HT1080 (cell line): ENCODE measurements at regions not wholly inside any gene's neighbourhood (a gene's known extent, or its start where the extent isn't known, plus 50 kb on each side); places are given as distances from the start of the nearest gene placed in this dataset.
"Not testable (repeated sequence)": the region's sequence is repeated elsewhere in the genome, so short reads cannot be mapped to it uniquely, and the experiment has no call there.

Experiments
- DNase-seq: peaks from one replicate; pipeline ENCODE4 v3.0.0-alpha.2; 2015; ENCODE audit warnings: low read depth

DNA sequence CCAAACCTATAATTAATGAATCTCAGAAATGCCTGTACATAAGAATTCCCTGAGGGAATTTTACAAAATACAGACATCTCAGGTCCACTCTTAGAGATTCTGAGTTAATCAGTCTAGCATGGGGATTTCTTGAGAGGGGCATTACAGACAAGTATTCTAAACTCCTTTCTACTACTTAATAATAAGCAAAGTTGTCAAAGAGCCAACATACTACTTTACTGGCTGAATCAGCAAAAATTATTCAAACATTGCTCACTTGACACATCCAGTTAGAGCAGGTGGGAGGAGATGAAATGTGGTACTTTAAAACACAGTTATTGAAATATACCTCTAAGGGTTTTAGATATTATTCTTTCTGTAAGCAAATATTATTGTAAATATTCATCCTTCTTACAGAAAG is 1164.7 kb downstream of the CDY2B start:
- no peak for DNase-seq

DNA sequence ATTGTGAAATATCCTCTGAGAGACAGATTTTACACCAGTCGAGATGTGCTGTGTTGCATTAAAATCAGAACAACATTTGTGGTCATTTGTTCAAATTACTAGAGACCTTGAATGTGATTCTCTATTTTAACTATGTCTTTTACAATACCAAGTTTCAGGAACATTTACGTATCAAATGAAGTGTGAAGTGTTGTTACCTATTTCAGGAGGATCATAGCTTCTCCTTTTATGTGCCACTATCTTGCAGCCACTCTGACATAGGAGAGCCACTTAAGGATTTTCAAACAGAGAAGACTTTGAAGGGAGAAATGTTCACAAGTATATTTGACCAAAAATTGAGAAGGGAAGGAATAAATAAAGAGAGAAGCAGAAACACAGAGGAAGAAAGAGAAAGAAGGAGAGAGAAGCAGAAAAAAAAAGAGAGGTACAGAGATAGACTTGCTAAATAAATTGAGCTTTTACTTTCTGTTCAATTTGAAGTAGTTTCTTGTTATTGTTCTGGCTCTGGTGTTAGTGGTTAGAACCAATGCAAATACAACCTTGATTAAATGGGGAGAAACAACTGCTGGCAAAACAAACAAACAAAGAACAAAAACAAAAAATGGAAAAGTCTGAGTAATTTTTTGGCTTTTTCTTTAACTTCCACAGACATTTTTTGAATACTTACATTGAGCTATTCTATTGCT is 1206.8 kb downstream of the CDY2B start:
- no peak for DNase-seq

DNA sequence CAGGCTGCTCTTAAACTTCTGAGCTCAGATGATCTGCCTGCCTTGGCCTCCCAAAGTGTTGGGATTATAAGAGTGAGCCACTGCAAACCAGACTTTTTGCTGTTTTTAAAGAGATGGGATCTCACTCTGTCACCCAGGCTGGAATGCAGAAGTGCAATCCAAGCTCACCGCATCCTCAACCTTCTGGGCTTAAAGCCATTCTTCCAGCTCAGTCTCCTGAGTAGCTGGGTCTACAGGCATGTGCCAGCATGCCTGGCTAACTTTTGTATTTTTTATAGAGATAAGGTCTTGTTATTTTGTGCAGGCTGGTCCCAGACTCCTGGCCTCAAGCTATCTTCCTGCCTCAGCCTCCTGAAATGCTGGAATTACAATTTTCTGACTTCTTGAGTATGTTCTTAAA is 1211.6 kb downstream of the CDY2B start:
- peak; percentile 50 for DNase-seq

- DNase-seq, result no peak
These were observed 1217.3 kb downstream of the CDY2B start for GRCh38 chrY:16662741-16663140.

- no peak for DNase-seq
These were observed 1220.7 kb downstream of the CDY2B start for GRCh38 chrY:16659340-16659739.

GRCh38 chrY:16653971-16654370 is 1226.0 kb downstream of the CDY2B start:
- peak; percentile 62 for DNase-seq

- no peak for DNase-seq
These were observed 1234.0 kb downstream of the CDY2B start for GRCh38 chrY:16645991-16646390.

- DNase-seq, result no peak
These were observed 1234.6 kb downstream of the CDY2B start for GRCh38 chrY:16645449-16645848.

DNA sequence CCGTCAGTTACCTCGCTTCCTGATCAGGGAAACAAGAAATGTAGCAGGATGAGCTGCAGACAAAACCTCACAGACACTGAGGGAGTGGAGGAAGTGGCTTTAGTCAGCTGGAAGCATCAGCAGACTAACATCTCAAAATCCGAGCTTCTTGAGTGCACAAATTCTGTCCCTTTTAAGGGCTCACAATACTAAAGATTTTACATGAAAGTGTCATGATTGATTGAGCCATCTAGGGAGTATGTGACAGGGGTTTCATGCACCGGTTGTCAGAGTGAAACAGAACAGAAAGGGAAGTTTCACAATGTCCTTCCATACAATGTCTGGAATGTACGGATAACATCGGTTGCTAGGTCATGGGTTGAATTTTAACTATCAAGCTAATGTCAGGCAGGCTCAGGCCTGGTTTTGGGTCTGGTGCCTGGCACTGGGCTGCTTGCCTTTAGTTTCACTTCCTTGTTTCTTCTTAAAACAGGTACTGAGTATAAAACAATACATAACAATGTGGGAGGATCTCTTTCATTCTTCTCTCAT is 1235.7 kb downstream of the CDY2B start:
- DNase-seq, result no peak

GRCh38 chrY:16639777-16640176 is 1240.2 kb downstream of the CDY2B start:
- DNase-seq, result no peak

DNA sequence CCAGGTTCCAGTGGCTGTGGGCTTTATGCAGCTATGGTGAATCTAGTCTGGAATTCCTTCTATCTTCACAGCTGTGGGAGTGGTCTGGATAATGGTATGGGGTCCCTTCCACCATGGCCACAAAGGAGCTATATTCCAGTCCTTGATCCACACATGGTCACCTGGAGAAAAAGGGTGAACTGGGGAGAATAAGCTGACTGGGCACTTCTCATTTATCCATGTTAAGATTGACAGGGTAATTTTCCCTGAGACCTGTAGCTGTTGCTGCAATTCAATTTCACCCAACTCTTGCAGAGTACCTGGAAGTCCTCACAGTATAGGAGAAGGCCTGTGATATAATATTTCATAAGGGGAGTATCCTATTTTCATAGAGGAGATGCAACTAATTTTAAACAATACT is 1241.3 kb downstream of the CDY2B start:
- DNase-seq, result not testable (repeated sequence)

DNA sequence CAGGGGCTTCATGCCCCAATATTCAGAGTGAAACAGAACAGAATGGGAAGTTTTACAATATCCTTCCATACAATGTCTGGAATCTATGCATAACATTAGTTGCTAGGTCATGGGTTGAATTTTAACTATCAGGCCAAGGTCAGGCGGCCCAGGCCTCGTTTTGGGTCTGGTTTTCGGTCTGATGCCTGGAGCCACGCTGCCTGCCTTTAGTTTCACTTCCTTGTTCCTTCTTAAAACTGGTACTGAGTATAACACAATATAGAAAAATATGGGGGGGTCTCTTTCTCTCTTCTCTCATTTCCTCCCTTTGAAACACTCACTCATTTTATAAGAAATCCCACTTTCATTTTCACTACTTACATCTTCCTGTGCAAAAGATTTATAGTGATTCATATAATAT is 1243.8 kb downstream of the CDY2B start:
- no peak for DNase-seq

- DNase-seq, result no peak
These were observed 1250.9 kb downstream of the CDY2B start for GRCh38 chrY:16629146-16629545.

GRCh38 chrY:16627122-16627521 is 1252.9 kb downstream of the CDY2B start:
- no peak for DNase-seq

DNA sequence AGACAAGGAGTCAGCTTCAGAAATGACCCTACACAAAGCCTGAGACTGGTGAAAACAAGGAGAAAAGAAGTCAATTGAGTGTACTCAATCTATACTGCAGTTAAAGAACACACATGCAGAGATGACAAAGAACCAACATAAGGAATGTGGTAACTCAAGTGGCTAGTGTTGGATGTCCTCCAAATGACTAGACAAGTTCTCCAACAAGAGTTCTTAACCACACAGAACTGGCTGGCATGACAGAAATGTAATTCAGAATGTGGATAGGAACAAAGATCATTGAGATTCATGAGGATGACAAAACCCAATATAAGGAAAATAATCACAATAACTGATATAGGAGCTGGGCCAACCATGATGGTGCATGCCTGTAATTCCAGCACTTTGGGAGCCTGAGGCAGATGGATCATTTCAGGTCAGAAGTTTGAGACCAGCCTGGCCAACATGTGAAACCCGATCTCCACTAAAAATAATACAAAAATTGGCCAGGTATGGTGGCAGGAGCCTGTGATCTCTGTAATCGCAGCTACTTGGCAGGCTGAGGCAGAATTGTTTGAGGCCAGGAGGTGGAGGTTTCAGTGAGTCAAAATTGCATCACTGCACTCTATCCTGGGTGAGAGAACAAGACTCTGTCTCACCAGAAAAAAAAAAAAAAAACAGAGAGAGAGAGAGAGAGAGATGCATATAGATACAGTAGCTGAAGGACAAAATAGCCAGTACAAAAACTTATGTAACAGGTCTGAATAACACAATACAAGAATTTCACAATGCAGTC is 1263.6 kb downstream of the CDY2B start:
- peak; percentile 39 for DNase-seq

DNA sequence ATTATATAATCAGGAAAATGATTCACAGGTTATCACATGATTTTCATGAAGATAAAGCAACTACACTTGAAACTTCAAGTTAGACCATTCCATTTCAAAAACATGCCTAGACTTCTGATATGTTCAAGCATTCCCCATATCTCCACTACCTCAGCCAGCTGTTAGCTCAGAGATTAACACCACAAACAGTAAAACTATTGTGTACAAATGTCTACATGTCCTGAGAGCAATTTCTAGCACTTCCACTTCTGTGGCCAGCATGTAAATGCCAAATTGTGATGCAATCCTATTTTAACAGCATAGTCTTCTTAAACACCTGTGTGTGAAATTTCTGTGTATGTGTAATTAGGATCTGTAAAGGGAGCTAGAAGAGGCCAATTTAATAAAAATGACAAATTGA is 1271.3 kb downstream of the CDY2B start:
- no peak for DNase-seq

- no peak for DNase-seq
These were observed 1277.9 kb downstream of the CDY2B start for GRCh38 chrY:16602146-16602545.

DNA sequence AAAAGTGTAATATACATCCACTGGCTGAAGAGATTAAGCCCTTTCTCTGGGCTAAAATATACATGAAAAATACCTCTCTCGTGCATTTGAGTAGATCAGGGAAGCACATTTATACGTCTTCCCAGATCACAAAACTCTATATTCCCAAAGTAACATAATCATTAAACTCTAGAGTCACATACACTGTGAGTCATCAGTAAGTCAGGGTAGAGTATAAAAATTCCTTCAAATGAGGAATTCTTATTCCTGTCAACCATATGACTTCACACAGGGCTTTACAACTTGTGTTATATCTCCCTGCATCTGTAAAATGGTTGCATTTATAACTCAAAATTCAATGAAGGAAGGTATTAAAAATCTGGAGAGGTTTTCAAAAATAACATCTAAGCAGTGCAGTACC is 1278.4 kb downstream of the CDY2B start:
- no peak for DNase-seq

GRCh38 chrY:16572061-16572460 is 1308.0 kb downstream of the CDY2B start:
- no peak for DNase-seq

- peak; percentile 45 for DNase-seq
These were observed 1317.5 kb downstream of the CDY2B start for GRCh38 chrY:16562491-16562890.

DNA sequence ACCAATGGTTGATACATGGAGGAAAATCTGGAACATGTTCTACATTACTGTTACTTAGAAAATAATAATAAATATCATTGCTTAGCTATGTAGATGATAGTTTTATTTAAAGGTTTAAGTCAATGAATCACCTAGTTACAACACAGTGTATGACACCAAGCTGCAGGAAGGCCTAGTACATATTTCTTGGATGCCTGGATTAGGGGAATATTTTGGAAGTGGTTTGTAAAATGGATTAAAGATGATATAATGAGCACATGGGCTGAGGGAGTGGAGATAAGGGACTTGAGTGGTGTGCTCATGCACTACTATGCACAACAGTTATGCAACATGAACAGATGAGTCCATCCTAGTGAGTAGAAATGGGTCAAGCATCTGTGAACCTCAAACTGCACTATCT is 1358.0 kb downstream of the CDY2B start:
- no peak for DNase-seq

- no peak for DNase-seq
These were observed 1377.2 kb downstream of the CDY2B start for GRCh38 chrY:16502733-16503214.

GRCh38 chrY:16490706-16491105 is 1389.3 kb downstream of the CDY2B start:
- DNase-seq, result no peak
